ENCODE measurements at regions not wholly inside any gene's neighbourhood (a gene's known extent, or its start where the extent isn't known, plus 50 kb on each side); places are given as distances from the start of the nearest gene placed in this dataset.

GRCh38 chr7:17155529-17155928, 142.9 kb upstream of the AHR start (continued):
- TF ChIP-seq EP300 (IDR thresholded peaks at IDR 0.05; ENCODE audit: borderline replicate concordance in 1 of 2, control insufficient read depth in 1 of 2, low read depth in 2 of 2, low read length in 2 of 2) (0 out of 4 replicates have a peak, but pooled peaks of 1 of the 2 experiments have one; percentile 26), BMI1 (IDR thresholded peaks at IDR 0.05; ENCODE audit: borderline replicate concordance) (no peak), MXI1 (IDR thresholded peaks at IDR 0.05; ENCODE audit: low read depth, low read length) (no peak), POLR2AphosphoS5 (IDR thresholded peaks at IDR 0.05; ENCODE audit: low read length) (no peak), EZH2 (IDR thresholded peaks at IDR 0.05; ENCODE audit: borderline replicate concordance, control insufficient read depth, low read depth, low read length) (no peak), PML (IDR thresholded peaks at IDR 0.05; ENCODE audit: low read length) (no peak), ZZZ3 (IDR thresholded peaks at IDR 0.05; ENCODE audit: control insufficient read depth, insufficient read length, low read depth) (no peak), BCL11A (IDR thresholded peaks at IDR 0.05; ENCODE audit: low read depth, low read length) (0 out of 2 replicates have a peak, but pooled peaks have one; percentile 14), FOXK2 (IDR thresholded peaks at IDR 0.05) (no peak), SPI1 (IDR thresholded peaks at IDR 0.05; ENCODE audit: borderline replicate concordance, insufficient read depth, low read depth, low read length) (no peak), SRF (IDR thresholded peaks at IDR 0.05; ENCODE audit: low read depth in 2 of 2, low read length in 2 of 2) (no peak), ATF7 (IDR thresholded peaks at IDR 0.05; ENCODE audit: low read depth) (peak; percentile 23; the same call in 1 of the 2 replicates), TAF1 (IDR thresholded peaks at IDR 0.05; ENCODE audit: borderline replicate concordance, low read depth, low read length) (no peak), CBFB (IDR thresholded peaks at IDR 0.05; ENCODE audit: low read depth) (no peak), PAX8 (IDR thresholded peaks at IDR 0.05) (no peak), NFIC (IDR thresholded peaks at IDR 0.05; ENCODE audit: low read depth, low read length) (no peak; the same call in 1 of the 2 replicates), SREBF2 (IDR thresholded peaks at IDR 0.05; ENCODE audit: low read length) (no peak), NR2C2 (IDR thresholded peaks at IDR 0.05; ENCODE audit: borderline replicate concordance, control insufficient read depth, insufficient read length, low read depth) (no peak), ZBTB33 (IDR thresholded peaks at IDR 0.05) (no peak), RUNX3 (IDR thresholded peaks at IDR 0.05; ENCODE audit: low read length) (peak; percentile 81), STAT3 (IDR thresholded peaks at IDR 0.05; ENCODE audit: low read depth, low read length) (no peak), MEF2A (IDR thresholded peaks at IDR 0.05; ENCODE audit: insufficient read depth, low read depth, low read length) (peak; percentile 70; the same call in 1 of the 2 replicates)
- TF ChIP-seq, protein P1, sequence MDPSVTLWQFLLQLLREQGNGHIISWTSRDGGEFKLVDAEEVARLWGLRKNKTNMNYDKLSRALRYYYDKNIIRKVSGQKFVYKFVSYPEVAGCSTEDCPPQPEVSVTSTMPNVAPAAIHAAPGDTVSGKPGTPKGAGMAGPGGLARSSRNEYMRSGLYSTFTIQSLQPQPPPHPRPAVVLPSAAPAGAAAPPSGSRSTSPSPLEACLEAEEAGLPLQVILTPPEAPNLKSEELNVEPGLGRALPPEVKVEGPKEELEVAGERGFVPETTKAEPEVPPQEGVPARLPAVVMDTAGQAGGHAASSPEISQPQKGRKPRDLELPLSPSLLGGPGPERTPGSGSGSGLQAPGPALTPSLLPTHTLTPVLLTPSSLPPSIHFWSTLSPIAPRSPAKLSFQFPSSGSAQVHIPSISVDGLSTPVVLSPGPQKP (IDR thresholded peaks at IDR 0.05; ENCODE audit: low read depth, low read length) = no peak
- TF ChIP-seq, protein P2, sequence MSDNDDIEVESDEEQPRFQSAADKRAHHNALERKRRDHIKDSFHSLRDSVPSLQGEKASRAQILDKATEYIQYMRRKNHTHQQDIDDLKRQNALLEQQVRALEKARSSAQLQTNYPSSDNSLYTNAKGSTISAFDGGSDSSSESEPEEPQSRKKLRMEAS (IDR thresholded peaks at IDR 0.05; ENCODE audit: low read depth, low read length) = no peak
- TF ChIP-seq, protein P3, sequence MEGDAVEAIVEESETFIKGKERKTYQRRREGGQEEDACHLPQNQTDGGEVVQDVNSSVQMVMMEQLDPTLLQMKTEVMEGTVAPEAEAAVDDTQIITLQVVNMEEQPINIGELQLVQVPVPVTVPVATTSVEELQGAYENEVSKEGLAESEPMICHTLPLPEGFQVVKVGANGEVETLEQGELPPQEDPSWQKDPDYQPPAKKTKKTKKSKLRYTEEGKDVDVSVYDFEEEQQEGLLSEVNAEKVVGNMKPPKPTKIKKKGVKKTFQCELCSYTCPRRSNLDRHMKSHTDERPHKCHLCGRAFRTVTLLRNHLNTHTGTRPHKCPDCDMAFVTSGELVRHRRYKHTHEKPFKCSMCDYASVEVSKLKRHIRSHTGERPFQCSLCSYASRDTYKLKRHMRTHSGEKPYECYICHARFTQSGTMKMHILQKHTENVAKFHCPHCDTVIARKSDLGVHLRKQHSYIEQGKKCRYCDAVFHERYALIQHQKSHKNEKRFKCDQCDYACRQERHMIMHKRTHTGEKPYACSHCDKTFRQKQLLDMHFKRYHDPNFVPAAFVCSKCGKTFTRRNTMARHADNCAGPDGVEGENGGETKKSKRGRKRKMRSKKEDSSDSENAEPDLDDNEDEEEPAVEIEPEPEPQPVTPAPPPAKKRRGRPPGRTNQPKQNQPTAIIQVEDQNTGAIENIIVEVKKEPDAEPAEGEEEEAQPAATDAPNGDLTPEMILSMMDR (IDR thresholded peaks at IDR 0.05 in 2 of 3, conservative IDR thresholded peaks at IDR 0.05 in 1 of 3; ENCODE audit: control insufficient read depth in 2 of 3, extremely low read depth in 1 of 3, insufficient read depth in 1 of 3, low read depth in 3 of 3, low read length in 3 of 3) = no peak
- TF ChIP-seq, protein P4, sequence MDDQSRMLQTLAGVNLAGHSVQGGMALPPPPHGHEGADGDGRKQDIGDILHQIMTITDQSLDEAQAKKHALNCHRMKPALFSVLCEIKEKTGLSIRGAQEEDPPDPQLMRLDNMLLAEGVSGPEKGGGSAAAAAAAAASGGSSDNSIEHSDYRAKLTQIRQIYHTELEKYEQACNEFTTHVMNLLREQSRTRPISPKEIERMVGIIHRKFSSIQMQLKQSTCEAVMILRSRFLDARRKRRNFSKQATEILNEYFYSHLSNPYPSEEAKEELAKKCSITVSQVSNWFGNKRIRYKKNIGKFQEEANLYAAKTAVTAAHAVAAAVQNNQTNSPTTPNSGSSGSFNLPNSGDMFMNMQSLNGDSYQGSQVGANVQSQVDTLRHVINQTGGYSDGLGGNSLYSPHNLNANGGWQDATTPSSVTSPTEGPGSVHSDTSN (IDR thresholded peaks at IDR 0.05; ENCODE audit: insufficient replicate concordance, low read depth, low read length) = no peak
